Endothelial cell of umbilical vein (primary cell): ENCODE measurements at regions not wholly inside any gene's neighbourhood (a gene's known extent, or its start where the extent isn't known, plus 50 kb on each side); places are given as distances from the start of the nearest gene placed in this dataset.

ENCODE experiments used
- CTCF ChIP-seq, 2 donors: IDR thresholded peaks; 1 replicate in 1 of 2; 2 replicates in 1 of 2; pipeline ENCODE4 v1.5.1; 2011; ENCODE audit warnings: low read length in 2 of 2, mild to moderate bottlenecking in 2 of 2, moderate library complexity in 2 of 2, control low read depth in 1 of 2, inconsistent platforms in 1 of 2, low read depth in 1 of 2; ENCODE audit not compliant: insufficient read depth in 1 of 2; ENCODE audit errors: extremely low read depth in 1 of 2
- POLR2A ChIP-seq: IDR thresholded peaks from 2 replicates; pipeline ENCODE4 v1.6.1; 2012; ENCODE audit warnings: low read depth, mild to moderate bottlenecking, control low read depth, low read length
- TF ChIP-seq, protein P1 (sequence below): IDR thresholded peaks from 2 replicates; pipeline ENCODE4 v1.6.1; 2011; ENCODE audit not compliant: insufficient read depth, insufficient read length

GRCh38 chr15:95162967-95163531 is 931.7 kb downstream of the MCTP2 start:
- TF ChIP-seq CTCF (IDR thresholded peaks at IDR 0.05; ENCODE audit: extremely low read depth in 1 of 2, insufficient read depth in 1 of 2, low read depth in 1 of 2, low read length in 2 of 2) = no peak
- TF ChIP-seq POLR2A = no peak
- TF ChIP-seq, protein P1, sequence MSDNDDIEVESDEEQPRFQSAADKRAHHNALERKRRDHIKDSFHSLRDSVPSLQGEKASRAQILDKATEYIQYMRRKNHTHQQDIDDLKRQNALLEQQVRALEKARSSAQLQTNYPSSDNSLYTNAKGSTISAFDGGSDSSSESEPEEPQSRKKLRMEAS = no peak
